OCI-LY7 (cell line): ENCODE measurements at regions not wholly inside any gene's neighbourhood (a gene's known extent, or its start where the extent isn't known, plus 50 kb on each side); places are given as distances from the start of the nearest gene placed in this dataset.

Source experiments
- EZH2phosphoT487 ChIP-seq: fragments of 200-600 bp; sonication (generic); IDR thresholded peaks from 2 replicates; pipeline ENCODE4 v1.6.1; 2018; ENCODE audit warnings: low read depth, borderline replicate concordance, mild to moderate bottlenecking, mixed run types, antibody characterized with exemption, low read length, moderate library complexity, mixed read lengths
- TF ChIP-seq, protein P1 (sequence below): fragments of 200-600 bp; sonication (generic); conservative IDR thresholded peaks from 2 replicates; pipeline ENCODE4 v1.5.1; 2014; ENCODE audit warnings: mild to moderate bottlenecking, antibody characterized with exemption, low read length, moderate library complexity, mixed read lengths

DNA sequence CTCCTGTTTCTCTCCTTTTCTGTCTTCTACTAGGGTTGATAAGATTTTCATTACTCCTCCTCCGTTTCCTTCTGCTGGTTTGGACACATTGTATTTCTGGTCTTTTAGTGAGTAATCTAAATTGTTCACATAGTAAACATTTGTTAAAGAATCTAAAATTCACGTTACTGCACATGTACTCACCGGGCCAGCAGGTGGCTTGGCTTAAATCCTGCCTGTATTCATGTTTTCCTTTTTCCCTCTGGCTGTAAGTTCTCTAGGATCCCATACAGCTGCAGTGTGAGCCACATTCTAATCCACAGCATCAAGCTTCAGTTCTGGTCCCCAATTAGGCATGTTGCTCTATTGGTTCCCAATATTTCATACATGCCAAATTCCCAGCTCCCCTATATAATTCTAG is 958.3 kb downstream of the ADGRL2 start:
- TF ChIP-seq, protein P1, sequence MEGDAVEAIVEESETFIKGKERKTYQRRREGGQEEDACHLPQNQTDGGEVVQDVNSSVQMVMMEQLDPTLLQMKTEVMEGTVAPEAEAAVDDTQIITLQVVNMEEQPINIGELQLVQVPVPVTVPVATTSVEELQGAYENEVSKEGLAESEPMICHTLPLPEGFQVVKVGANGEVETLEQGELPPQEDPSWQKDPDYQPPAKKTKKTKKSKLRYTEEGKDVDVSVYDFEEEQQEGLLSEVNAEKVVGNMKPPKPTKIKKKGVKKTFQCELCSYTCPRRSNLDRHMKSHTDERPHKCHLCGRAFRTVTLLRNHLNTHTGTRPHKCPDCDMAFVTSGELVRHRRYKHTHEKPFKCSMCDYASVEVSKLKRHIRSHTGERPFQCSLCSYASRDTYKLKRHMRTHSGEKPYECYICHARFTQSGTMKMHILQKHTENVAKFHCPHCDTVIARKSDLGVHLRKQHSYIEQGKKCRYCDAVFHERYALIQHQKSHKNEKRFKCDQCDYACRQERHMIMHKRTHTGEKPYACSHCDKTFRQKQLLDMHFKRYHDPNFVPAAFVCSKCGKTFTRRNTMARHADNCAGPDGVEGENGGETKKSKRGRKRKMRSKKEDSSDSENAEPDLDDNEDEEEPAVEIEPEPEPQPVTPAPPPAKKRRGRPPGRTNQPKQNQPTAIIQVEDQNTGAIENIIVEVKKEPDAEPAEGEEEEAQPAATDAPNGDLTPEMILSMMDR = no peak
- no peak for TF ChIP-seq EZH2phosphoT487
